B cell (primary cell): ENCODE measurements at regions not wholly inside any gene's neighbourhood (a gene's known extent, or its start where the extent isn't known, plus 50 kb on each side); places are given as distances from the start of the nearest gene placed in this dataset.

Experiments
- ATAC-seq: fragments of 200-7000 bp; cut with Tn5 transposase; one replicate; pipeline ENCODE4 v1.10.0; 2021; ENCODE audit warnings: low read depth, mild to moderate bottlenecking, moderate number of reproducible peaks, moderate library complexity
- CTCF ChIA-PET: fragments of 350-600 bp; sonication (Branson Sonifier 250); formaldehyde crosslinking; loops from one replicate; lab custom pipeline; 2021; ENCODE audit warnings: antibody characterized with exemption, inconsistent platforms; lab: Charles Lee
- POLR2A ChIA-PET: fragments of 350-600 bp; sonication (Branson Sonifier 250); formaldehyde crosslinking; loops from one replicate; lab custom pipeline; 2021; ENCODE audit warnings: antibody characterized with exemption; lab: Charles Lee
- DNase-seq: peaks from one replicate; pipeline ENCODE4 v3.0.0; 2013
- H2AFZ ChIP-seq: 2 replicates; pipeline ENCODE4 v1.6.1; 2012; ENCODE audit warnings: mild to moderate bottlenecking, low read depth, low read length; ENCODE audit not compliant: insufficient read depth, poor library complexity, severe bottlenecking
- H3K27ac ChIP-seq, 2 donors: 1 replicate in 1 of 2; 2 replicates in 1 of 2; pipeline ENCODE4 v1.5.1; 2012 to 2013; ENCODE audit warnings: low read length in 2 of 2, mild to moderate bottlenecking in 2 of 2, moderate library complexity in 1 of 2
- H3K27me3 ChIP-seq, 4 experiments: fragments of 200-600 bp in 1 of 4; sonication (generic) in 1 of 4; replicated peaks in 1 of 4; 1 replicate in 2 of 4; 2 replicates in 2 of 4; pipeline versions ENCODE4 v1.6.1 to v1.7.0; 2013 to 2016; ENCODE audit warnings: low read length in 3 of 4, mild to moderate bottlenecking in 2 of 4, mixed read lengths in 1 of 4, moderate library complexity in 1 of 4; ENCODE audit not compliant: insufficient read depth in 4 of 4, control insufficient read depth in 3 of 4; ENCODE audit errors: control extremely low read depth in 1 of 4
- H3K36me3 ChIP-seq, 2 experiments: replicated peaks in 1 of 2; 1 replicate in 1 of 2; 2 replicates in 1 of 2; pipeline versions ENCODE4 v1.6.1 to v1.7.1; 2013; ENCODE audit warnings: low read length in 1 of 2; ENCODE audit not compliant: insufficient read depth in 2 of 2, control insufficient read depth in 1 of 2; ENCODE audit errors: control extremely low read depth in 1 of 2, extremely low read depth in 1 of 2
- H3K4me1 ChIP-seq, 2 donors: fragments of 200-600 bp in 1 of 2; sonication (generic) in 1 of 2; 1 replicate in 1 of 2; 2 replicates in 1 of 2; pipeline versions ENCODE4 v1.5.1 to v1.6.1; 2013 to 2017; ENCODE audit warnings: low read length in 2 of 2; ENCODE audit not compliant: control insufficient read depth in 2 of 2, insufficient read depth in 2 of 2
- H3K4me2 ChIP-seq: replicated peaks from 2 replicates; pipeline ENCODE3; 2012; ENCODE audit warnings: mild to moderate bottlenecking, low read depth, low read length; ENCODE audit not compliant: poor library complexity, severe bottlenecking
- H3K4me3 ChIP-seq, 5 experiments: fragments of 200-600 bp in 1 of 5; sonication (generic) in 1 of 5; 1 replicate in 3 of 5; 2 replicates in 2 of 5; pipeline versions ENCODE4 v1.5.1 to v1.7.0; 2011 to 2016; ENCODE audit warnings: low read length in 4 of 5, mild to moderate bottlenecking in 4 of 5, low read depth in 2 of 5, control low read depth in 1 of 5, moderate library complexity in 1 of 5; ENCODE audit not compliant: insufficient read depth in 1 of 5; ENCODE audit errors: control extremely low read depth in 1 of 5, extremely low read depth in 1 of 5
- H3K79me2 ChIP-seq: fragments of 200-600 bp; sonication (generic); one replicate; pipeline ENCODE4 v1.6.0; 2016; ENCODE audit warnings: low read length; ENCODE audit not compliant: control insufficient read depth, insufficient read depth
- H3K9ac ChIP-seq: fragments of 200-600 bp; sonication (generic); 2 replicates; pipeline ENCODE4 v1.6.1; 2017; ENCODE audit warnings: mild to moderate bottlenecking, low read length, moderate library complexity
- H3K9me3 ChIP-seq, 3 donors: one replicate each; pipeline versions ENCODE4 v1.6.1 to v1.7.1; 2013; ENCODE audit warnings: low read length in 2 of 3; ENCODE audit not compliant: control insufficient read depth in 2 of 3, insufficient read depth in 1 of 3; ENCODE audit errors: control extremely low read depth in 1 of 3
- H4K20me1 ChIP-seq: 2 replicates; pipeline ENCODE4 v1.6.0; 2012; ENCODE audit warnings: mild to moderate bottlenecking, low read length; ENCODE audit not compliant: insufficient read depth, control insufficient read depth, poor library complexity, severe bottlenecking
- H3K27ac Mint-ChIP-seq: one replicate; pipeline ENCODE4 v1.8.0; 2021; ENCODE audit warnings: mixed read lengths
- H3K27me3 Mint-ChIP-seq: one replicate; pipeline ENCODE4 v1.8.0; 2021; ENCODE audit warnings: mixed read lengths
- H3K4me1 Mint-ChIP-seq: one replicate; pipeline ENCODE4 v1.8.0; 2021; ENCODE audit warnings: mixed read lengths
- H3K4me3 Mint-ChIP-seq: one replicate; pipeline ENCODE4 v1.8.0; 2021; ENCODE audit warnings: mixed read lengths
- H3K9me3 Mint-ChIP-seq: one replicate; pipeline ENCODE4 v1.8.0; 2022; ENCODE audit warnings: mixed read lengths; ENCODE audit not compliant: insufficient read depth
- CTCF ChIP-seq: fragments of 200-600 bp; IDR thresholded peaks from one replicate; pipeline ENCODE4 v1.8.0; 2022; ENCODE audit warnings: antibody characterized with exemption, mild to moderate bottlenecking
- EZH2 ChIP-seq: IDR thresholded peaks from 2 replicates; pipeline ENCODE4 v1.6.1; 2012; ENCODE audit warnings: borderline replicate concordance, low read depth, mild to moderate bottlenecking, moderate library complexity, low read length; ENCODE audit not compliant: insufficient read depth, poor library complexity, severe bottlenecking
- WGBS: methylation state at CpG from one replicate; pipeline ENCODE4 v1.1.5; 2013; ENCODE audit warnings: missing lambda C conversion rate; ENCODE audit not compliant: insufficient coverage; 5-methylcytosine and 5-hydroxymethylcytosine counted together
- intact Hi-C: fragments of 100-400 bp; cut with micrococcal nuclease; formaldehyde crosslinking; loops from one replicate; pipeline ENCODE4 v1.10.0; 2022

- intact Hi-C loops: no loop called here
- H3K4me3 Mint-ChIP-seq: no peak overlapping the region
- H4K20me1 ChIP-seq: no peaks in the 10 kb centered on the region
- TF ChIP-seq CTCF (no peak), EZH2 (no peak)
- no peaks in the 10 kb centered on the region for H3K36me3 ChIP-seq
- CTCF ChIA-PET: no interaction called here
- H3K4me1 Mint-ChIP-seq: no peaks in the 10 kb centered on the region
- 89% methylated on average over 2 of the region's 3 CpGs for WGBS
- H3K9ac ChIP-seq: no peak overlapping the region
- H3K4me2 ChIP-seq: no peak overlapping the region
- H2AFZ ChIP-seq: no peak overlapping the region
- H3K27me3 Mint-ChIP-seq: no peaks in the 10 kb centered on the region
- ATAC-seq: no peak
- H3K9me3 Mint-ChIP-seq: no peaks in the 10 kb centered on the region
- H3K9me3 ChIP-seq: peaks cover 0 to 3% (median 0%) of the 10 kb centered on the region in 3 donors
- no peaks in the 10 kb centered on the region for H3K79me2 ChIP-seq
- POLR2A ChIA-PET: no interaction called here
- H3K27ac ChIP-seq: no peak overlapping the region
- no peak overlapping the region for H3K4me3 ChIP-seq
- DNase-seq: no peak
- no peaks in the 10 kb centered on the region for H3K4me1 ChIP-seq
- no peak overlapping the region for H3K27ac Mint-ChIP-seq
- H3K27me3 ChIP-seq: no peaks in the 10 kb centered on the region
These were observed 235.4 kb upstream of the BTBD3 start for GRCh38 chr20:11682285-11682684.

- Mint-ChIP-seq H3K4me1 (no peaks in the 10 kb centered on the region), H3K4me3 (no peak overlapping the region), H3K27me3 (no peaks in the 10 kb centered on the region), H3K27ac (no peak overlapping the region), H3K9me3 (no peaks in the 10 kb centered on the region)
- ChIA-PET POLR2A (no interaction called here), CTCF (no interaction called here)
- Histone ChIP-seq H3K9ac (no peak overlapping the region), H3K36me3 (no peaks in the 10 kb centered on the region), H2AFZ (no peak overlapping the region), H3K4me1 (no peaks in the 10 kb centered on the region), H3K4me2 (no peak overlapping the region), H3K79me2 (no peaks in the 10 kb centered on the region), H4K20me1 (no peaks in the 10 kb centered on the region), H3K27ac (no peak overlapping the region), H3K27me3 (peaks cover 0 to 3% (median 0%) of the 10 kb centered on the region in 4 experiments), H3K4me3 (no peak overlapping the region), H3K9me3 (peaks cover 0 to 3% (median 0%) of the 10 kb centered on the region in 3 donors)
- ATAC-seq (no peak), DNase-seq (no peak)
- 39% methylated on average over 2 of the region's 4 CpGs for WGBS
- intact Hi-C loops: no loop called here
- no peak for TF ChIP-seq EZH2
- no peak for TF ChIP-seq CTCF
These were observed 231.5 kb upstream of the BTBD3 start for GRCh38 chr20:11686195-11686594.
